Astrocyte of the hippocampus (primary cell): ENCODE measurements at regions not wholly inside any gene's neighbourhood (a gene's known extent, or its start where the extent isn't known, plus 50 kb on each side); places are given as distances from the start of the nearest gene placed in this dataset.
A peak's percentile ranks its signal among the peaks of the same experiment; 100 is the strongest.

Source experiments
- DNase-seq: peaks from one replicate; pipeline ENCODE4 v3.0.0; 2011; ENCODE audit warnings: low read depth, low spot score

- DNase-seq: peak; percentile 20
Measured at GRCh38 chr1:72557446-72558049, 275.2 kb upstream of the NEGR1 start.

DNA sequence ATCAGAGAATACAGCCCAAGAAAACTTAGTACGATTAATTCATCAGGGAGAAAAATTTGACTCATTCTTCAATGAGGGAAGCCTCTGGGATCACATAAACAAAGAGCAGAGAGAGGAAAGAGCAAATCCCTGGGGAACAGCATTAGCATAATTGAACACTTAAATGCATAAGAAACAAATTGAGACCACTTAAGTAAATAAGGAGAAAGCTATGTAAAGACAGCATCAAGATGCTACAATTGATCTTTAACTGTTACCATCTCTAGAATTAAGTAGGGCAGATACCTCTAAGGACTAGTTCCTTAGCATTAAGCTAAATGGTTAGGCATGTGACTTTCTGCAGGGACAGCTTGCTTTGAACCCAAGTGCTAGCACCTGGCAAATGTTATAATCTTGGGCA is 265.1 kb upstream of the NEGR1 start:
- no peak for DNase-seq

- no peak for DNase-seq
Measured at GRCh38 chr1:72540674-72541073, 258.3 kb upstream of the NEGR1 start.

DNA sequence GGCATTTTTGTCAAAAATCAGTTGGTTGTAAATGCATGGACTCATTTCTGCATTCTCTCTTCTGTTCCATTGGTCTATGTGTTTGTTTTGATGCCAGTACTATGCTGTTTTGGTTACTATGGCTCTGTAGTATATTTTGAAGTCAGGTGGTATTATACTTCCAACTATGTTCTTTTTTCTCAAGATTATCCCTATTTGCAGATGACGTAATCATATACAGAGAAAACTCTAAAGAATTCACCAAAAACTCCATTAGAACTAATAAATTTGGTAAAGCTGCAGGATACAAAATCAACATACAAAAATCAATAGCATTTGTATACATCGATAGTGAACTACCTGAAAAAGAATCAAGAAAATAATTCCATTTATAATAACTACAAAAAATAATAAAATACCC is 253.1 kb upstream of the NEGR1 start:
- DNase-seq: no peak

- no peak for DNase-seq
Measured at GRCh38 chr1:72530646-72531045, 248.3 kb upstream of the NEGR1 start.

GRCh38 chr1:72526926-72527325 is 244.6 kb upstream of the NEGR1 start:
- peak; percentile 74 for DNase-seq

- no peak for DNase-seq
Measured at GRCh38 chr1:72524021-72524420, 241.7 kb upstream of the NEGR1 start.

DNA sequence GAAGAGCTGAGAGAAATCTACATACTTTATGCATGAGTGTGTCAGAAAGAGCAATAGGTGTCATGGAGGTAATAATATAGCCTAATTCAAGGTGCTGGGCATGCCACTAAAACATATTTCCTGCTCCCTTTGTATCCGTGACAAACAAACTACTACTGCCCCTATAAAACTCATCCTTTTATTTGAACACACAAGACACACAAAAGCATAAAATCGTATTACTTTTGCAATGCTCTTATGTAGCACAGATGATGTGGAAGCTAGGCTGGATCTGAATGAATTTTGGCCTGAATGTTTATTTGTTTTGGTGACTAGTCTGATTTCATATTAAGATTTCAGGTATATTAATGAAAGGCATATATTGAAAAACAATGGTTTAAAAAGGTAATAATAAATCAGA is 239.3 kb upstream of the NEGR1 start:
- DNase-seq: no peak

GRCh38 chr1:72516826-72517225 is 234.5 kb upstream of the NEGR1 start:
- no peak for DNase-seq

- no peak for DNase-seq
Measured at GRCh38 chr1:72516264-72516663, 233.9 kb upstream of the NEGR1 start.

- no peak for DNase-seq
Measured at GRCh38 chr1:72498371-72498770, 216.0 kb upstream of the NEGR1 start.

DNA sequence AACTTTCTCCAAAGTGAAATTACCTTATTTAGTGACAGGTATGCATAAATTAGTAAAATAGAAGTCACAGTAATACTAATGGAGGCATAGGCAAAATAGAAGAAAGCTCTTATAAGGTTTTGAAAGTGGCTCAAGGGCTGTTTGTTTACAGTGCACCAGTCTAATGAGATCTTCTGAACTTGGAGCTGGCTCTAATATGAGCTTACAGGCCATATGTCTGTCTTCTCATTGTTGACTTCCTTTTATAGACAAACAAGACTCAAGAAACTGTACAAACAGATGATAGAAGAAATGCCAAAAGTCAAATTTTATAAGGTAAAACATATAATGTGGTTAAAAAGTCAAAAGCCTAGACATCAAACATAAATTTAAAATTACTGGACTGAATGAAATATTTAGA is 207.5 kb upstream of the NEGR1 start:
- no peak for DNase-seq

DNA sequence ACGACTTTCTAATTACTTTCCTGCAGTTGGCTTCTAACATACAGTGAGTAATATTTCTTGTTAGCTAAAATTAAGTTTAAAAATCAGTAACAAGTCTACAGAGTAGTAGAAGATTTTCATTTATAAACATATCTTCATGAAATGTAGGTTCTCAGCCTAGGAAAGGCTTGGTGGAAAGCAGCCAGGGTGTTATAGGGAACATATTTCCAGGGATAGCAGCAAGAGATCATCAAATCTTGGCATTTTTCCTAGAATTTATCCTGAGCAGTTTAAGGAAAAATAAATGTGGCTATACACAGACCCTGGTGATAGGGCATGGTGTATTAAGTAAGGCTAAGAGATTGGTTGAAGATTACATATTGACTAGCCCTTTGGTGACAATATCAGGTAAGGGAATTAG is 203.5 kb upstream of the NEGR1 start:
- DNase-seq: no peak

DNA sequence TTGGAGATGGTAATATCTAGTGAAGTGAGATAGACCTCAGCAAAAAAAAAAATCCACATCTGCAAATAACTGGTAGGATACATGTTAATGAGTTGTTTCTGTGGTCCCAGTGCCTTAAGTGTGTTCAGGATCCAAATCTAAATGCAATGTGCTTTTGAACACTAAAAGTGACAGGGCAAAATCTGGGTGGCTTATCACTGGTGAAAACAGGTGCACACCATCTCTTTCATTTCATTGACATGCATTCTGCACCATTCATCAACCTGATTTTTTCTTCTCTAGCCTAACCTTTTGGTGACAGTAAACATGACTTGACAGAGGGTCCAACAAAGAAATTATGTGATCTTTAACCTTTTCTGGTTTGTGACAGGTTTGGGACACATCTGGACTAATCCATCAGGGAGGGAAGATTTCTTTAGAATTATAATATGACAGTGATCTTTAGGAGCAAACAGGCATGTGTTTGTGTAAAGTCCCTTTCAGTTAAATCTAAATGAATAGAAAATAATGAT is 201.6 kb upstream of the NEGR1 start:
- no peak for DNase-seq

- no peak for DNase-seq
Measured at GRCh38 chr1:72482736-72483413, 200.5 kb upstream of the NEGR1 start.

DNA sequence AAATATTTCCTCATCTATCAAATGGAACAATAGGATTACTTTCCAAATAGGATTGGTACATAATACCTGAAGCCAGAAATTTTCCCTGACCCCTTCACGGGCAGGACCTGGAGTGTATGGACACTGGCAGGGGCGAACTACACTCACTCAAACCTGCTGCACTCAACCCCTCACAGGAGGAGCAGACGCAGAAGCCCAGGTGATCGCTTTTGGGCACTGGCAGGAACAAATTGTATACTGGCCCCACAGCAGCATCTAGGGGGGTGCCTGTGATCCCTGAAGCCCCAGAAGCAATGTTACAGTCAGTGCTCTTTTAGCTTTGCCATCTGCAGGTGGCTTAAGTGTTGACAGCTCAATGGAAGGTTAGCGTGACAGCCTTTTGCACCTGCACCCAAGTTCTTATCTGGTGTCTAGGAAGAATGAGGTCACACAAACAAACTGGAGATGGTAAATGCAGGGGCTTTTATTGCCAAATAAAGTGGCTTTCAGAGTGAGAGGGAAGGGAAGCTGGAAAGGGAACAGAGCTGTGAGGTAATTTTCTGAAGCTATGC is 199.2 kb upstream of the NEGR1 start:
- DNase-seq: no peak

- DNase-seq: no peak
Measured at GRCh38 chr1:72466376-72466775, 184.0 kb upstream of the NEGR1 start.

DNA sequence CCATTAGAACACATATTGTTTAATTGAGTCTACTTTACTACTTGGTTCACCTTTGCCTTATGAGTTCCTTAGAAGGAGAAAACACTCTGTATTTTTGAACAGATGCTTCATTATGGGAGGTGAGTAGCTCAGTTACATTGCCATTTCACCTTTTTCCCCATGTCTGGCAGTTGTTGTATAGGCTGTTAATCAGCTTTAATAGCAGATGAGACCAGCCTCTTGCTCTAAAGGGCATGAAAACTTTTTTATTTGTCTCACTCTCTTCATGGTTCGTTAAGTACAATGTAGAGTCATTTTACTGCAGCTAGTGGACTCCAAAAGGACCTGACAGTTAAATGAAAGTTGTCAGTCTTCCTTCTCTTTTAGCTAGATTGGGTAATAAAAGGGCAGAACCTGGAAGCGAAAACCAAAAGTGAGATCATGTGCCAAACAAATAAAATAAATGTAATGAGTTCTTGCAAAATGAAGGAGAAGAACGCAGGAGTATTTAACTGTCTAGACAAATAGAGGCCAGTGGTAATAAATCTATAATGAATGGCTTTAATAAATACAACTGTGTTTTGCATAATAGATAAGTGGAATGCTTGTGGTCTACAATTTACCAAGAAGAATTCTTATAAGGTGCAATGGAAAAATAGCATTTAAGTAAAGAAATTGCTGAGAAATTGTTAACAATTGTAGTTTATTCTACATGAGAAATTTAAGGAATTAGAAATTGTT is 180.0 kb upstream of the NEGR1 start:
- DNase-seq: no peak

DNA sequence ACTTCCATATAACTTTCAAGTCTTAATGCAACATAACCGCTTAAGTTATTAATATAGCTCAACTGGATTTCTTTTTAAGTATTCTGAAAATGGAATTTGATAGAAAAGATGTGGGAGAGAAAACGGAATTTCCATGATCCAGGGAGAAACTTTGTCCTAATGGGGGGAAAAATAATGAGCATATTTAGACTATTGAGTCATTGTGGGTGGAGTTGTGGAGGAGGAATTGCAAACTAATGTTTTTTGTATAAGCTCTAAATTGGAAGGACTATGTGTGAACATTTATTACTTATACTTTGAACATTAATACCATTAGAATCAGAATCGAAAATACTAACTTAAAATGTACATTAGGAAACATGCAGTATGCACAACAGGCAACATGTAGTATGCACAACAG is 159.9 kb upstream of the NEGR1 start:
- DNase-seq: peak; percentile 39

- DNase-seq: no peak
Measured at GRCh38 chr1:72439036-72439435, 156.7 kb upstream of the NEGR1 start.

GRCh38 chr1:72438270-72438669 is 155.9 kb upstream of the NEGR1 start:
- DNase-seq: no peak

DNA sequence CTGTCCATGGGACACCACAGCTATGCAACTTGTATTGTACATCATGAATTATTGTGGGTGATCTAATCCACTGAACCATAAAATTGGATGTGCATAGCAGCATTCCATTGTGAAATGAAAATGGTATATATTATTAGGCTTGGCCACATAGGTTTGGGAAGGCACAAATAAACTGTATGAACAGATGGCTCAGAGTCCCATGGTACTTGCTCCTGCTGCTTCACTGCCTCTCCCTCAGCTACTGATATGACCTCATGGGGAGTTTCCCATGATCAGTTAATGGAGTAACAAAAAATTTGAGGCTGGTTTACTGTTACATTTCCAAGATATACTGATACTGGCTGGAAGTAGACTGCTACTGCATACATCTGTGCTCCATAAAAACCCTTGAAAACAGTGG is 152.7 kb upstream of the NEGR1 start:
- peak; percentile 39 for DNase-seq

DNA sequence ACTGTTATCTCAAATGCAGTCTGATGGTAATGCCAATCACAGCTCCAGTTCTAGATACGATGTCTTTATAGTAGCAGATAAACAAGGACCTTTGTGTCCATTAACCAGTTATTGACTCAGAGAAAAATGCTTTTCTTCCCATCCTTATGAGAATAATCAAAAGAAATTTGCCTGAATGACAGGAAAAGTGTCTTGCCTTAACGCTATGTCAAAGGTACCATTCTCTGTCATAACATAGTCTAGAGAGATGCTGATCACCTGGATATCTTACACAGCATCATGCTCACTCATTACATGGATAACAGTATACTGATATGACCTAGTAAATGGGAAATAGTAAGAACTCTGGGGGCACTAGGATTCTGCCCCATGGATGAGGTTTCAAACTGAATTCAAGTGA is 151.7 kb upstream of the NEGR1 start:
- no peak for DNase-seq
